Activated CD8-positive, alpha-beta memory T cell treated with anti-CD3 and anti-CD28 coated beads for 48 hours (primary cell): ENCODE measurements at regions not wholly inside any gene's neighbourhood (a gene's known extent, or its start where the extent isn't known, plus 50 kb on each side); places are given as distances from the start of the nearest gene placed in this dataset.
"Not testable (repeated sequence)": the region's sequence is repeated elsewhere in the genome, so short reads cannot be mapped to it uniquely, and the experiment has no call there.

Experiments
- DNase-seq, 3 experiments: peaks; one replicate each; pipeline ENCODE4 v3.0.0-alpha.2; 2020; ENCODE audit warnings: low read depth in 2 of 3, low spot score in 2 of 3

- no peak for DNase-seq
These were observed 179.3 kb downstream of the ZIC5 start for GRCh38 chr13:99792079-99792921.

DNA sequence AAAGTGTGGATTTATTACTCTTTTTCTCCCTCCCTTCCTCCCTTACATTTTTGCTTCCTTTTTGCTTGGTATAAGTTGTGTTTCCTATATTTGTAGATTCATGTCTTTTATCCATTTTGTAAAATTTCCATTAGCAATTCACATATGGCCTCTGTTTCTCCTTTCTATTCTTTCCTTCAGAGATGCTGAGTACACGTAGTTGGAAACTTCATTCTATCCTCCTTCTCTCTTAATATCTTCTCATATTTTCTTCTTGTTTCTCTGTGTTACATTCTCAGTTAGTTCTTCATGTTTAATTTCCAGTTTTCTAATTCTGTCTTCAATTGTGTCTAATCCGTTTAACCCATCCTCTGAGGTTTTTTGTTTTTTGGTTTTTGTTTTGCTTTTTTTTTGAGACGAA, 188.9 kb downstream of the ZIC5 start:
- DNase-seq, result no peak

GRCh38 chr13:99778500-99778899, 193.1 kb downstream of the ZIC5 start:
- DNase-seq, result no peak

DNA sequence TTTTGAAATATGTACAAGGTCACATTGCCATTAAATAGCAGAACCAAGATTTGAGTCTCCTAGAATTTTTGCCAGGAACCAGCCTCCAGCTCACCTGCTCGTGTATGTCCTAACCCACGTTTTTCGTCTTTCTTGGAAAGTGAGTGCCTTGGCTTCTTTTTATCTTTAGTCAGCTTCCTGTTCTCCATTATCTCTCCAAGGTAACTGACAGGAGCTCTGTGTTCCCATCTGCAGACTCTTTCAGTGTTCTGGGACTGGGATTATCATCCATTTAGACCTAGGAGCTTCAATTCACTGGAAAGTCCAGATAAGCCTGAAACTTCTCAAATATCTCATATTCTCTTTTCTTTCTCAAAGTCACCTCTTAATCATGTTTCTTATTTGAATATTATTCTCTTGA, 193.7 kb downstream of the ZIC5 start:
- DNase-seq, result no peak

- DNase-seq, result no peak
These were observed 196.9 kb downstream of the ZIC5 start for GRCh38 chr13:99774644-99775043.

DNA sequence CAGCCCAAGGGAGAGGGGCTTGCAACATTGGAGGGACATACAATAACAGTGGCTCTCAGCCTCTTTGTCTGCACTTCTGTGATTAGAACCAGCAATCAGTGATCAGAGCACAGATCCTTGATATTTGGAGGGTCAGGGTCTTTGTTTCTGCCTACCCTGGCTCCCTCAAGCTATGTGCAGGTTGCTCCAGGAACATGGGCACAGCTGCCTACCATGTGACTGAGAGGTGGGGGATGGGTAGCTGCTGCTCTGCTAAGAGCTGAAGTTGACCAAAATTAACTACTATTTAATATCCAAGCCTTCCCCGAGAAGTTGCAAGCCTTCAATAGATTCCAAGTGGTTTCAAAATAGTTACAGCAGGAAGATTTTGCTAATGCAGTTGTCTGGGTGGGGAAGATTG, 202.6 kb downstream of the ZIC5 start:
- DNase-seq, result no peak

- no peak for DNase-seq
These were observed 204.9 kb downstream of the ZIC5 start for GRCh38 chr13:99766641-99767045.

DNA sequence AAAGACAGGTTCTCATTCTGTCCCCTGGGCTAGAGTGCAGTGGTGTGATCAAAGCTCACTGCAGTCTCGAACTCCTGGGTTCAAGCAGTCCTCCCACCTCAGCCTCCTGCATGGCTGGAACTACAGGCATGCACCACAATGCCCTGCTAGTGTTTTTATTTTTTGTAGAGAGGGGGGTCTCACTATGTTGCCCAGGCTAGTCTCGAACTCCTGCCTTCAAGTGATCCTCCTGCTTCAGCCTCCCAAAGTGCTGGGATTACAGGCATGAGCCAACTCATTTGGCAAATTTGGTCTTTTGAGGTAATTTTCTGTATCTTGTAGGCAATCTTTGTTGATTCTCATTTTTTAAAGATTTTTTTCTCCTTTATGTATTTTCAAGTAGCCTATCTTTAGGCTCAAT, 205.7 kb downstream of the ZIC5 start:
- DNase-seq, result no peak

- no peak for DNase-seq
These were observed 211.1 kb downstream of the ZIC5 start for GRCh38 chr13:99760456-99760855.

GRCh38 chr13:99759163-99759552, 212.4 kb downstream of the ZIC5 start:
- DNase-seq, result no peak

GRCh38 chr13:99758460-99759162, 213.0 kb downstream of the ZIC5 start:
- no peak for DNase-seq

DNA sequence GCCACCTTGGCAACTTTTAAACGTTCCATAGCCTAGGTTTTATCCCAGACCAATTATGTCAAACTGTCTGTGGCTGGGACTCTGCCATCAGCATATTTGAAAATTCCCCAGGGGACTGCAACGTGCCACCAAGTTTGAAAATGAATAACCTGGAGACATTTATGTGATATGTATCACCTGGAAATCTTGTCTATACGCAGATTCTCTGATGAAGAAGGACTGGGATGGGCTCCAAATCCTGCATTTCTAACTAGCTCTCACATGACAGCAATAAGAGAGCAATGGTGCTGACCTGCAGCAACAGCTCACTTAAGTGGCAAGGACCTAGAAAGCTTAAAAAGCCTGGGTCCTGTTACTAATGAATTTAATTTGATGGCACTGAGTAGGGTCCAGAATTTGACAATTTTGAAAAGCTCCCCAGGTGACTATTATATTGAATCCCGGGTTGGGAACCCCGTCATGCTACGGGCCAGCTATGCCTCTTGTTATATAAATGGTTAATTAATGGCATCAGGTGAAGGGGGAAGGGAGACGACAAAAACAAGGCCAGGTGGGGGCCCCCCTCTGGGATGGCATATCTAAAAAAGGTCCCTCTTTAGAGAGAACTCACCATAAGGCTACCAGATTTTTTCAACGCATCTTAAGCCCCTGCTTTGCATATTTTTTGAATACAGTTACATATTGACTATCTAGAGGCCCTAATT, 213.7 kb downstream of the ZIC5 start:
- no peak for DNase-seq

DNA sequence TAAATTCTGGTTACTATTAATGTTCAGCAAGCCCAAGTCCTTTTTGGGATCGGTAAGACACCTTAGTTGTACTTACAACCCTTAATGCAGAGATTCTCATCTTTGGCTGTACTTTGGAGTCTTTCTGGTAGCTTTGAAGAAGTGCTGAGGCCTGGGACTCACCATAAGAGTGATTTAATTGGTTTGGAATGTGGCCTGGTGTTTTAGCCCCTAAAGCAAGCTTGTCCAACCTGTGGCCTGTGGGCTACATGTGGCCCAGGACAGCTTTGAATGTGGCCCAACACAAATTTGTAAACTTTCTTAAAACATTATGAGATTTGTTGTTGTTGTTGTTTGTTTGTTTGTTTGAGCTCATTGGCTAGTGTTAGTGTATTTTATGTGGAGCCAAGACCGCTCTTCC, 215.3 kb downstream of the ZIC5 start:
- no peak for DNase-seq

GRCh38 chr13:99754750-99755149, 216.8 kb downstream of the ZIC5 start:
- not testable (repeated sequence) for DNase-seq

DNA sequence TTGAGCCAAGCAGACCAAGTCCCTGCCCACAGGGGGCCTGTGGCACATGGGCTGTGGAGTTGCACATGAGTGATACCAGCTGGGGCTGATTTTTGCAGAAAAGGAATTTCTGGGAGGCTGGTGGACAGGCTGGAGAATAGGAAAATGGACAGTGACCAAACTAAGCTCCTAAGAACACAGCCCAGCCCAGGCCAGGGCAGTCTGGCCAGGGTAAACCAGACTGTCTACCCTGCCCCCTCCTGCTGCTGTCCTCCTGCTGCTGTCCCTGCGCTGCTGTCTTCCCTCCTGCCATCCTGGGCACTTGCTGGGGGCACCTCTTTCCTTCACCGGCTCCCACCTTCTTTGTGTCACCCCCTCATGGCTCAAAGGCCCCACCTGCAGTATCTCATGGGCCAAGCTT, 219.2 kb downstream of the ZIC5 start:
- DNase-seq, result no peak

GRCh38 chr13:99751517-99752199, 219.9 kb downstream of the ZIC5 start:
- DNase-seq, result no peak

- DNase-seq, result no peak
These were observed 220.6 kb downstream of the ZIC5 start for GRCh38 chr13:99750951-99751350.

- DNase-seq, result no peak
These were observed 222.1 kb downstream of the ZIC5 start for GRCh38 chr13:99749271-99750019.

DNA sequence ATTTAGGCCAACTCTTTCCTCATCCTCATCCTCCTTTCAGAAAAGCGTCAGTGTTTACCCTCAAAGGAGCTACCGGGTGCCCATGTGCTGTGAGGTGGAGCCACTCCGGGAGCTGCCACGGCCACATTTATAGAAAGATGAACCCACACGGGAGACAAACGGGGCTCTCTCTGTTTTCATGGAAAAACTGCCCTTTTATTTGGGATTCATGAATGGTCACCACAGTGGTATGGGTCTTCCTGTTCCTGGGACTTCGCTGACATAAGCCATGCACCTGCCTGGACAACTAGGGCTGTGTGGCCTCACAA, 224.2 kb downstream of the ZIC5 start:
- no peak for DNase-seq

GRCh38 chr13:99746637-99747402, 224.7 kb downstream of the ZIC5 start:
- DNase-seq, result no peak
